Smooth muscle cell (in vitro differentiated cells): ENCODE measurements at regions not wholly inside any gene's neighbourhood (a gene's known extent, or its start where the extent isn't known, plus 50 kb on each side); places are given as distances from the start of the nearest gene placed in this dataset.

Source experiments
- DNase-seq: peaks from one replicate; lab custom pipeline; 2025; ENCODE audit not compliant: unreplicated experiment; lab: John Stamatoyannopoulos, UW
- H2AFZ ChIP-seq: fragments of 200-600 bp; sonication (generic); 2 replicates; pipeline ENCODE4 v1.6.0; 2016; ENCODE audit warnings: antibody characterized with exemption, low read depth, mild to moderate bottlenecking
- H3F3A ChIP-seq: fragments of 200-600 bp; sonication (generic); 2 replicates; pipeline ENCODE4 v1.6.0; 2017; ENCODE audit warnings: antibody characterized with exemption, low read depth
- H3K27ac ChIP-seq: fragments of 200-600 bp; sonication (generic); 2 replicates; pipeline ENCODE4 v1.5.1; 2016; ENCODE audit warnings: low read depth, mild to moderate bottlenecking
- H3K27me3 ChIP-seq: fragments of 200-600 bp; sonication (generic); 2 replicates; pipeline ENCODE4 v1.6.1; 2016; ENCODE audit warnings: low read depth, mild to moderate bottlenecking
- H3K36me3 ChIP-seq: fragments of 200-600 bp; sonication (generic); 2 replicates; pipeline ENCODE4 v1.5.1; 2016; ENCODE audit warnings: low read depth
- H3K4me1 ChIP-seq: fragments of 200-600 bp; sonication (generic); 2 replicates; pipeline ENCODE4 v1.5.1; 2016; ENCODE audit warnings: low read depth
- H3K4me2 ChIP-seq: fragments of 200-600 bp; sonication (generic); 2 replicates; pipeline ENCODE4 v1.6.0; 2016; ENCODE audit warnings: mild to moderate bottlenecking
- H3K4me3 ChIP-seq: fragments of 200-600 bp; sonication (generic); 2 replicates; pipeline ENCODE4 v1.5.1; 2016; ENCODE audit warnings: mild to moderate bottlenecking
- H3K79me2 ChIP-seq: fragments of 200-600 bp; sonication (generic); 2 replicates; pipeline ENCODE4 v1.6.0; 2016; ENCODE audit warnings: low read depth, mild to moderate bottlenecking
- H3K9ac ChIP-seq: fragments of 200-600 bp; sonication (generic); 2 replicates; pipeline ENCODE4 v1.6.0; 2016; ENCODE audit warnings: low read depth
- H3K9me3 ChIP-seq: fragments of 200-600 bp; sonication (generic); replicated peaks from 2 replicates; pipeline ENCODE4 v1.5.1; 2016; ENCODE audit warnings: low read depth
- H4K20me1 ChIP-seq: fragments of 200-600 bp; sonication (generic); 2 replicates; pipeline ENCODE4 v1.6.0; 2016; ENCODE audit warnings: low read depth
- CTCF ChIP-seq: fragments of 200-600 bp; sonication (generic); IDR thresholded peaks from 2 replicates; pipeline ENCODE4 v1.5.1; 2017; ENCODE audit warnings: borderline replicate concordance, mild to moderate bottlenecking, antibody characterized with exemption; ENCODE audit not compliant: insufficient read depth, poor library complexity, severe bottlenecking
- WGBS: methylation state at CpG from one replicate; pipeline ENCODE4 v1.1.7; 2016; ENCODE audit warnings: low lambda C conversion rate; 5-methylcytosine and 5-hydroxymethylcytosine counted together

GRCh38 chr14:100432652-100433427, 109.7 kb downstream of the SLC25A47 start:
- H3K4me3 ChIP-seq = no peak overlapping the region
- H2AFZ ChIP-seq = no peak overlapping the region
- WGBS = 85% methylated on average over 5 of the region's 5 CpGs
- H3K4me1 ChIP-seq = no peaks in the 10 kb centered on the region
- H3K9me3 ChIP-seq = no peaks in the 10 kb centered on the region
- H3K27me3 ChIP-seq = no peaks in the 10 kb centered on the region
- H4K20me1 ChIP-seq = peaks cover 6% of the 10 kb centered on the region
- H3K9ac ChIP-seq = no peak overlapping the region
- DNase-seq = no peak
- H3F3A ChIP-seq = no peaks in the 10 kb centered on the region
- no peaks in the 10 kb centered on the region for H3K79me2 ChIP-seq
- H3K4me2 ChIP-seq = no peak overlapping the region
- TF ChIP-seq CTCF = no peak
- H3K27ac ChIP-seq = no peak overlapping the region
- H3K36me3 ChIP-seq = no peaks in the 10 kb centered on the region

GRCh38 chr14:100433428-100433814, 110.3 kb downstream of the SLC25A47 start:
- Histone ChIP-seq H3K79me2 (no peaks in the 10 kb centered on the region), H3K9ac (no peak overlapping the region), H3K4me1 (no peaks in the 10 kb centered on the region), H2AFZ (no peak overlapping the region), H3K27ac (no peak overlapping the region), H4K20me1 (no peaks in the 10 kb centered on the region), H3K27me3 (no peaks in the 10 kb centered on the region), H3F3A (no peaks in the 10 kb centered on the region), H3K4me2 (no peak overlapping the region), H3K36me3 (no peaks in the 10 kb centered on the region), H3K9me3 (no peaks in the 10 kb centered on the region), H3K4me3 (no peak overlapping the region)
- TF ChIP-seq CTCF = no peak
- 95% methylated on average over 4 of the region's 4 CpGs for WGBS
- no peak for DNase-seq

GRCh38 chr14:100434033-100434601, 111.0 kb downstream of the SLC25A47 start:
- H4K20me1 ChIP-seq = peaks cover 3% of the 10 kb centered on the region
- WGBS = 93% methylated on average over 3 of the region's 3 CpGs
- DNase-seq = no peak
- H3K36me3 ChIP-seq = no peaks in the 10 kb centered on the region
- H3K4me1 ChIP-seq = no peaks in the 10 kb centered on the region
- H3K4me3 ChIP-seq = no peak overlapping the region
- H3F3A ChIP-seq = no peaks in the 10 kb centered on the region
- H3K27ac ChIP-seq = no peak overlapping the region
- H2AFZ ChIP-seq = no peak overlapping the region
- H3K79me2 ChIP-seq = no peaks in the 10 kb centered on the region
- no peak overlapping the region for H3K4me2 ChIP-seq
- no peak for TF ChIP-seq CTCF
- no peak overlapping the region for H3K9ac ChIP-seq
- no peaks in the 10 kb centered on the region for H3K9me3 ChIP-seq
- H3K27me3 ChIP-seq = no peaks in the 10 kb centered on the region
